Ureter (tissue), 1 donor: ENCODE measurements at regions not wholly inside any gene's neighbourhood (a gene's known extent, or its start where the extent isn't known, plus 50 kb on each side); places are given as distances from the start of the nearest gene placed in this dataset.
"Not testable (repeated sequence)": the region's sequence is repeated elsewhere in the genome, so short reads cannot be mapped to it uniquely, and the experiment has no call there.

ENCODE experiments used
- DNase-seq: peaks from one replicate; pipeline ENCODE4 v3.0.0-alpha.2; 2020; ENCODE audit warnings: low spot score
- donor health status: DM: yes; HTN: yes; CAD: no.

- no peak for DNase-seq
Measured at GRCh38 chr1:82377201-82377884, 576.6 kb downstream of the ADGRL2 start.

- DNase-seq = no peak
Measured at GRCh38 chr1:82373710-82374109, 573.0 kb downstream of the ADGRL2 start.

- DNase-seq = no peak
Measured at GRCh38 chr1:82371844-82372498, 571.2 kb downstream of the ADGRL2 start.

- no peak for DNase-seq
Measured at GRCh38 chr1:82367456-82367855, 566.7 kb downstream of the ADGRL2 start.

- DNase-seq = no peak
Measured at GRCh38 chr1:82366689-82367088, 566.0 kb downstream of the ADGRL2 start.

GRCh38 chr1:82359541-82359940 is 558.8 kb downstream of the ADGRL2 start:
- not testable (repeated sequence) for DNase-seq

- not testable (repeated sequence) for DNase-seq
Measured at GRCh38 chr1:82358706-82359105, 558.0 kb downstream of the ADGRL2 start.

- not testable (repeated sequence) for DNase-seq
Measured at GRCh38 chr1:82354546-82354945, 553.8 kb downstream of the ADGRL2 start.

- no peak for DNase-seq
Measured at GRCh38 chr1:82348487-82348886, 547.8 kb downstream of the ADGRL2 start.

- DNase-seq = no peak
Measured at GRCh38 chr1:82346141-82346540, 545.4 kb downstream of the ADGRL2 start.

GRCh38 chr1:82343381-82343780 is 542.6 kb downstream of the ADGRL2 start:
- no peak for DNase-seq

GRCh38 chr1:82337635-82338034 is 536.9 kb downstream of the ADGRL2 start:
- no peak for DNase-seq

- DNase-seq = no peak
Measured at GRCh38 chr1:82330330-82330729, 529.6 kb downstream of the ADGRL2 start.

- DNase-seq = no peak
Measured at GRCh38 chr1:82329226-82329625, 528.5 kb downstream of the ADGRL2 start.

- no peak for DNase-seq
Measured at GRCh38 chr1:82323144-82323841, 522.6 kb downstream of the ADGRL2 start.

GRCh38 chr1:82321794-82322193 is 521.1 kb downstream of the ADGRL2 start:
- no peak for DNase-seq

GRCh38 chr1:82319546-82319945 is 518.8 kb downstream of the ADGRL2 start:
- no peak for DNase-seq

- no peak for DNase-seq
Measured at GRCh38 chr1:82318921-82319320, 518.2 kb downstream of the ADGRL2 start.

GRCh38 chr1:82318265-82318664 is 517.5 kb downstream of the ADGRL2 start:
- DNase-seq = no peak

GRCh38 chr1:82317671-82318070 is 516.9 kb downstream of the ADGRL2 start:
- DNase-seq = no peak

GRCh38 chr1:82299656-82300055 is 498.9 kb downstream of the ADGRL2 start:
- no peak for DNase-seq

- DNase-seq = no peak
Measured at GRCh38 chr1:82299056-82299455, 498.3 kb downstream of the ADGRL2 start.
